Activated naive CD4-positive, alpha-beta T cell treated with anti-CD3 and anti-CD28 coated beads, Interleukin-2, amount 50 U/mL, for 72 hours (primary cell): ENCODE measurements at regions not wholly inside any gene's neighbourhood (a gene's known extent, or its start where the extent isn't known, plus 50 kb on each side); places are given as distances from the start of the nearest gene placed in this dataset.

ENCODE experiments used
- ATAC-seq, 2 donors: fragments of 150-1000 bp; cut with Tn5 transposase; 2 replicates each; pipeline ENCODE4 v1.10.0; 2021; ENCODE audit warnings: mild to moderate bottlenecking in 2 of 2, moderate library complexity in 2 of 2
- DNase-seq, 2 donors: peaks; one replicate each; pipeline ENCODE4 v3.0.0; 2021 to 2022; ENCODE audit warnings: low spot score in 2 of 2
- H3K27ac Mint-ChIP-seq, 2 donors: one replicate each; pipeline ENCODE4 v1.8.0; 2022; ENCODE audit warnings: mild to moderate bottlenecking in 2 of 2, mixed read lengths in 2 of 2
- H3K36me3 Mint-ChIP-seq, 2 donors: one replicate each; pipeline ENCODE4 v1.8.0; 2022; ENCODE audit warnings: mixed read lengths in 2 of 2
- H3K9me3 Mint-ChIP-seq, 2 donors: one replicate each; pipeline ENCODE4 v1.8.0; 2022; ENCODE audit warnings: mixed read lengths in 2 of 2

DNA sequence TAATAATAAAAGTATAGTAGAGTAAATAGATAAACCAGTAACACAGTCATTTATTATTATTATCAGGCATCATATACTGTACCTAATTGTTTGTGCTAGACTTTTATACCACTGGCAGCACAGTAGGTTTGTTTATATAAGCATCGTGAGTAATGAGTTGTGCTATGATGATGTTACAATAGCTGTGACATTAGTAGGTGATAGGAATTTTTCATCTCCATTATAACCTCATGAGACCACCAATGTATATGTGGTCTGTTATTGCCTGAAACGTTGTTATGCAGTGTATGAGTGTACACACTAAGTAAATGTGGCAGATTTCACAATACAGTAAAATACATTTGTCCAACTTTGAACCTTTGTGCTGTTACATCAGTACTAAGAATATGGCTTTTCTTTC is 72.7 kb upstream of the SPATA31D4 start:
- no peaks in the 10 kb centered on the region for H3K36me3 Mint-ChIP-seq
- H3K27ac Mint-ChIP-seq: no peak overlapping the region
- no peak for ATAC-seq
- H3K9me3 Mint-ChIP-seq: no peaks in the 10 kb centered on the region
- DNase-seq: no peak

DNA sequence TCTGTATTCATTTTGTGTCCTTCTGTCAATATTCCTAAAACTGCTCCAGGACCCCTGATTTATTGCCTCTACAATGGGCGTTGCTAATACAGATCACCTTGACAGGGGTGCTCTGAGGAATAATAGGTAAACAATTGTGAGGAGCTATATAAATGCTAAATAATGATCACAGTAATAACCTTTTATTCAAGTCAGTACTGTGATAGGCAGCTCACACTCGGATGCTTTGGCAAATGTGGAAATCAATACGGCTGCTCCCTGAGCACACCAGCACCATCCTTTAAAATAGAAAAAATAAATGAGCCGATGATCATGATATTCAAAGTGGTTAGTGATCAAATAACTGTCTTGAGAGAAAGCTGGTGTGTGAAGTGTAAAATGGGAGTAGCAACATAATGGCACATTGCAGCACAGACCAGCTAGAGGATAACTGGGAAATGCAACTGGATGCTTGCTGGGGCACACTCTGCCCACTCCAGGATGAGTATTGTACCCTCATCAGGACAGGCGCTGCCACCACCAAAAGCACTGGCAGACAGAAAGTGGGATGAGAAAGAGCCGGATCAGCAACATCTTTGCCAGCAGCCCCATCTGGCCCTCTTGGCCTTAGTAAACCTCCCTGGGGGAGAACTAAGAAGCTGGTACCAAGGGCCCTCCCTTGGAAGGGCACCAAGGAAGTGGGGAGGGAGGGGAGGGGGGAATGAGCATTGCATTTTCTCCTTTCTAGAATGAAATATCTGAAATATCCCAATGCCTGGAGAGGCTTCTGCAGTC is 69.4 kb upstream of the SPATA31D4 start:
- ATAC-seq: no peak
- H3K27ac Mint-ChIP-seq: no peak overlapping the region
- no peak for DNase-seq
- no peaks in the 10 kb centered on the region for H3K36me3 Mint-ChIP-seq
- peaks cover 0 to 3% of the 10 kb centered on the region in 2 donors for H3K9me3 Mint-ChIP-seq

DNA sequence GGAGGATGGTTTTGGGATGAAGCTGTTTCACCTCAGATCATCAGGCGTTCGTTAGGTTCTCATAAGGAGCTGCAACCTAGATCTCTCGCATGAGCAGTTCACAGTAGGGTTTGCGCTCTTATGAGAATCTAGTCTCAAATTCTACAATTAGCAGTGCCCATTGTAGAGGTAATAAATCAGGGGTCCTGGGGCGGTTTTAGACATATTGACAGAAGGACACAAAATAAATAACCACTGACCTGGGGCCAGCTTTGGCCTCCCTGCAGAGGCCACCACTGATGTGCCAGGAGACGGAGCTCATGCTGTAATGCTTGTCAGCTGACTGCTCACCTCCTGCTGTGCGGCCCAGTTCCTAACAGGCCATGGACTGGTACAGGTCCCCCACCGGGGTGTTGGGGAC is 67.6 kb upstream of the SPATA31D4 start:
- Mint-ChIP-seq H3K9me3 (peaks cover 0 to 3% of the 10 kb centered on the region in 2 donors), H3K27ac (no peak overlapping the region), H3K36me3 (no peaks in the 10 kb centered on the region)
- no peak for ATAC-seq
- DNase-seq: no peak

DNA sequence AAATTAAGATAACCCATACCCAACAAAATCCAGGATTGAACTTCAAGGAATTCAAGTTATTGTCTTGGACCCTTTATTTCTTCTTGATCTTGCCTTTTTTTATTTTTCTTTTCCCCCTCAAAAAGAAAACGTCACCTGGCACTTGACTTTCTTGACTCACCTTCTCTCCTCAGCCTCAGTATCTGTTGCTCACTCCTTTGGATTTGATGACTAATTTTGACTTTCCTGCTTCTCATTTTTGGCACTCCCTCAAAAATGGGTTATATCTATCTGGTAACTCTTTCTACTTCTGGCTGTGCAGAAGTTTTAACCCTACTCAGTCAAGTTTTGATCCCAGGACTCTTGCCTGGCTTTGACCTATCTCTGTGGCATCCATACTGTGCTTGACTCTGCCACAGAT is 66.6 kb upstream of the SPATA31D4 start:
- Mint-ChIP-seq H3K27ac (no peak overlapping the region), H3K36me3 (no peaks in the 10 kb centered on the region), H3K9me3 (peaks cover 0 to 8% of the 10 kb centered on the region in 2 donors)
- DNase-seq: no peak
- ATAC-seq: no peak

DNA sequence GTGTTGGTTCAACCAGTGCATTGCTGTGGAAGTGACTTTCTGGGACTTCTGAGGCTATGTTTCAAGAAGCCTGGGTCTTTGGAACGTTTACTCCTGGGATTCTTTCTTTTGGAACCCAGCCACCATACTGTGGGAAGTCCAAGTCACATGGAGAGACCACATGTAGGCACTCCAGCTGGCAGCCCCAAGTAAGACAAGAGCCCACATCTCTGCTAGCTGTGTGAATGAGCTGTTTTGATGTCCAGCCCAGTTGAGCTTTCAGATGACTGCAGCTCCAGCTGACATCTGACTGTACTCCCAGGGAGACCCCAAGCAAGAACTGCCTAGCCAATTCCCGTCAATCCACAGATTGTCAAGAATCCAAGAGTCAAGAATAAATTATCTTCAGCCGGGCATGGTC is 60.1 kb upstream of the SPATA31D4 start:
- ATAC-seq (no peak), DNase-seq (no peak)
- peaks cover 0 to 5% of the 10 kb centered on the region in 2 donors for H3K9me3 Mint-ChIP-seq
- H3K36me3 Mint-ChIP-seq: peaks cover 0 to 4% of the 10 kb centered on the region in 2 donors
- H3K27ac Mint-ChIP-seq: no peak overlapping the region

DNA sequence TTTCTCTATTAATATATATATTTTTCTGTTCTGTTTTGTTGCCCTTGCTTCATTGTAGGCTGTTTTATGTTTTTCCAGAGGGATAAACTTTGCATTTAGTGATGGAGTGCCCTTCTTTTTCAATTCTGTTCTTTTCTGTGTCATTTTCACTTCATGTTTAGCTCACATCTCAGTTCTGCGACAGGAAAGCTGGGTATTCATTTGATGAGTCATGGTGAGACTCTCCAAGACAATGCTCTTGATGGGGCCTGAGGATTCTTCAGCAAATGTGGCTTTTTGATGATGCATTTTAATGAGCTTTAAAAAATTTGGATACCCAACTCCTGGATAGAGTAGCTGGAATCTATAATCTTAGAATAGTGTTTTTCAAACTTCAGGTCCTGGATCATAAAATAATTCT is 56.5 kb upstream of the SPATA31D4 start:
- Mint-ChIP-seq H3K36me3 (peaks cover 0 to 4% of the 10 kb centered on the region in 2 donors), H3K9me3 (peaks cover 0 to 7% of the 10 kb centered on the region in 2 donors)

DNA sequence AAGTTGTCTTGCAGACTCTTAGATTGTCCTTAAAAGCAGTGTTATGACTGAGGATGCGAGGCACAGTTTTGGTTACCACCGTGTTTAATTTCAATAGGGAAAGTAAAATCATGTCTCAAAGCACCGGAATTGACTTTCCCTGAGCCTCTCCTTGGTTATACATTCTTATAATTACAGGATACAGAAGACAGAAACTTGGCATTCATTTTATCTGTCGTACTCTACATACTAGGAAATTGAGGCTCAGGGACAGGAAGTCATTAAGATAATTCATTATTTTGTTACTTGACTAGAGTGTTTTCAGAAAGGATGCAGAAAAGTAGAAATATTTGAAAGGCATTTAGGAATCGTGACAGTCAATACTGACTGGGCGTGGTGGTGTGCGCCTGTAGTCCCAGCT is 54.0 kb upstream of the SPATA31D4 start:
- no peak for ATAC-seq
- Mint-ChIP-seq H3K9me3 (peaks cover 0 to 7% of the 10 kb centered on the region in 2 donors), H3K27ac (no peak overlapping the region), H3K36me3 (no peaks in the 10 kb centered on the region)
- DNase-seq: no peak

More for the DNA sequence above, 56.5 kb upstream of the SPATA31D4 start:
- ATAC-seq: no peak
- no peak overlapping the region for H3K27ac Mint-ChIP-seq
- no peak for DNase-seq

DNA sequence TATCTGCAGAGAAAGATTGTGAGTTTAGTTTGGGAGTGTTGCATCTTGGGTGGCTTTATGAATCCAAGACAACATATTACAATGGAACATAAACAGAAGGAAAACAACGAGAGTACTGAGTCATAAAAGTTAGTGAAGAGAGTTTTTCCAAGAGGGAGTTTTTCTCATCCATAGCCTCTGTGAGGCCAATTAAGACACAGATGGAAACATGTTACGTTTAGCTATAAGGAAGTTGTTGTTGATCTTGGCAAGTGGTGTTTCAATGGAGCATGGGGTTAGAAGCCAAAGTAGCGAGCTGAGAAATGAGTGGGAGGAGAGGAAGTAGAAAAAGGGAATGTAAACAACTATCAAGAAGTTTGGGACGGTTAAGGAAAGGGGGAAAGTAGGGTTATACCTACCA is 53.3 kb upstream of the SPATA31D4 start:
- peaks cover 0 to 7% of the 10 kb centered on the region in 2 donors for H3K9me3 Mint-ChIP-seq
- no peak overlapping the region for H3K27ac Mint-ChIP-seq
- no peaks in the 10 kb centered on the region for H3K36me3 Mint-ChIP-seq
- no peak for ATAC-seq
- no peak for DNase-seq

DNA sequence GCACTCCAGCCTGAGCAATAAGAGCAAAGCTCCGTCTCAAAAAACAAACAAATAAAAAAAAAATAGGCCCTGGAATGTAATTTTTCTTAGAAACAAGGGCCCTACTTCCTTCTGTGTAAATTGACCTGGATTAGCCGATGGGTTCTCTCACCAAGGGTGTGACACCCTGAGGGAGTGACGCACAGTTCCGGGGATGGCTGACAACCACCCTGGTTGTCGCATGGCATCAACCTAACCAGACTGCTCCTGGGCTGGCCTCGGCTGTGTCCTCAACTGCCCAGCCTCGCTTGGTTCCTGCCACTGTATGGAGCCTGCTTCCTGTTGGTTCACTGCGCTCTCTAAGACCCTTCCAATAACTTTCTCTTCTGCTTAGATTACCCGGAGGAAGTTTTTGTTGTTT is 51.2 kb upstream of the SPATA31D4 start:
- no peak for DNase-seq
- Mint-ChIP-seq H3K27ac (no peak overlapping the region), H3K9me3 (peaks cover 0 to 7% of the 10 kb centered on the region in 2 donors), H3K36me3 (no peaks in the 10 kb centered on the region)
- no peak for ATAC-seq
